ENCODE measurements at regions not wholly inside any gene's neighbourhood (a gene's known extent, or its start where the extent isn't known, plus 50 kb on each side); places are given as distances from the start of the nearest gene placed in this dataset.

DNA sequence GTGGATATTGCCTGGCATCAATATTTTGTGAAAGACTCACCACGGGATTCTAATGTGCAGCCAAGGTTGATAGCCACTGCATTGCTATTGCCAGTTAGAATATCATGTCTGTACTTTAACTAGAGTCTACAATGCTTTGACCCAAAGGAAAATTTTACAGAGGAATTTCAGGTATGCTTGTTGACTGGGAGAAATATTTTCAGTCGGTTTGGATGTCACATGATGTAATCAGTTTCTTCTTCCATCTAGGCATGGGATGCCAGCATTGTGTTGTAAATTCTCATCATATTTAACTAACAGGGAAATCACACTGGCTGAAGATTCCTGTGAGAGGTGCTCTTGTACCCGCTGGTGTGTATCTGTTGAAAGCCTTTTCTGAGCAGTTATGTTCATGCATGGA is 508.9 kb upstream of the ADAMTS9 start:
- TF ChIP-seq CTCF (IDR thresholded peaks at IDR 0.05): no peak

GRCh38 chr3:65195211-65196006 is 507.6 kb upstream of the ADAMTS9 start:
- H3K9me3 Mint-ChIP-seq (ENCODE audit: unreplicated experiment): no peaks in the 10 kb centered on the region
- H3K4me3 Mint-ChIP-seq (ENCODE audit: unreplicated experiment): no peak overlapping the region
- peaks cover 2% of the 10 kb centered on the region for H3K27me3 Mint-ChIP-seq (ENCODE audit: unreplicated experiment)
- H3K27ac Mint-ChIP-seq (ENCODE audit: unreplicated experiment): no peak overlapping the region
- no peak for DNase-seq (ENCODE audit: extremely low spot score, unreplicated experiment)
- H3K4me1 Mint-ChIP-seq (ENCODE audit: unreplicated experiment): no peaks in the 10 kb centered on the region
- no peak for TF ChIP-seq CTCF (IDR thresholded peaks at IDR 0.05)
- H3K36me3 Mint-ChIP-seq (ENCODE audit: unreplicated experiment): no peaks in the 10 kb centered on the region

More for the DNA sequence above, 508.9 kb upstream of the ADAMTS9 start:
- no peak for DNase-seq (ENCODE audit: extremely low spot score, unreplicated experiment)
- Mint-ChIP-seq H3K36me3 (ENCODE audit: unreplicated experiment) (no peaks in the 10 kb centered on the region), H3K27me3 (ENCODE audit: unreplicated experiment) (peaks cover 4% of the 10 kb centered on the region), H3K27ac (ENCODE audit: unreplicated experiment) (no peak overlapping the region), H3K4me1 (ENCODE audit: unreplicated experiment) (no peaks in the 10 kb centered on the region), H3K9me3 (ENCODE audit: unreplicated experiment) (no peaks in the 10 kb centered on the region), H3K4me3 (ENCODE audit: unreplicated experiment) (no peak overlapping the region)

GRCh38 chr3:65194744-65195143 is 506.9 kb upstream of the ADAMTS9 start:
- no peaks in the 10 kb centered on the region for H3K4me1 Mint-ChIP-seq (ENCODE audit: unreplicated experiment)
- H3K36me3 Mint-ChIP-seq (ENCODE audit: unreplicated experiment): no peaks in the 10 kb centered on the region
- DNase-seq (ENCODE audit: extremely low spot score, unreplicated experiment): no peak
- no peak overlapping the region for H3K4me3 Mint-ChIP-seq (ENCODE audit: unreplicated experiment)
- H3K9me3 Mint-ChIP-seq (ENCODE audit: unreplicated experiment): no peaks in the 10 kb centered on the region
- H3K27me3 Mint-ChIP-seq (ENCODE audit: unreplicated experiment): peaks cover 5% of the 10 kb centered on the region
- no peak overlapping the region for H3K27ac Mint-ChIP-seq (ENCODE audit: unreplicated experiment)
- TF ChIP-seq CTCF (IDR thresholded peaks at IDR 0.05): no peak

DNA sequence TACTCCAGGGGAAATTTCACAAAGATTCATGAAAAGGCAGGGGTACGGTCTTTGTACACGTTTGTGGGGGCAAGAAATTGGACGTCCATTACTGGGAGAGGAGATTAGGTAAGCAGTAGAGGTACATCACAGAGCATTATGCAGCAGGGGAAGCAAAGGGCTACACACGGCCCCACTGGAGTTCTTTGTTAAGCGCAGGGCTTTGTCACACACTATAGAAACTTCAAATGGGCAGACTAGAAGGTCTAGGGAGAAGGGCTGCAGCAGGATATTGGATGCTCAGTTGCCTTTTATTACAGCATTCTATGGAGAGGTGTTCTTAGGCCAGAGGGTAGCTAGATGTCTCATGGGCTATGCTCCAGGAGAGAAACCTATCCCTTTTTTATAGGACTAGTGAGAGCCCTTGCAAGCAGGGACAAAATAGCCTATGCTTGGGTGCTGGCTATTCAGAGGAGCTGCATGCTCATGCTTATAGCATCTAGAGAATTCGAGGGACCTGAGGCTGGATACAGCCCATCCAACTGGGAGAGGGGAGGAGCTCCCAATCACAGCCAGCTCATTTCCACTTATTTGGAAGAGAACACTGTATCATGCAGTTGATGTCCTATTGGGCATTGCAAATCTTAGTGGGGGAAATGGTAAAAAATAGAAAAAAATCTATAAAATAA is 506.4 kb upstream of the ADAMTS9 start:
- no peak overlapping the region for H3K27ac Mint-ChIP-seq (ENCODE audit: unreplicated experiment)

More for the DNA sequence above, 506.4 kb upstream of the ADAMTS9 start:
- DNase-seq (ENCODE audit: extremely low spot score, unreplicated experiment): no peak
- Mint-ChIP-seq H3K4me1 (ENCODE audit: unreplicated experiment) (no peaks in the 10 kb centered on the region), H3K9me3 (ENCODE audit: unreplicated experiment) (no peaks in the 10 kb centered on the region), H3K27me3 (ENCODE audit: unreplicated experiment) (peaks cover 5% of the 10 kb centered on the region), H3K36me3 (ENCODE audit: unreplicated experiment) (no peaks in the 10 kb centered on the region), H3K4me3 (ENCODE audit: unreplicated experiment) (no peak overlapping the region)
- TF ChIP-seq CTCF (IDR thresholded peaks at IDR 0.05): no peak

Measured in osteocyte (in vitro differentiated cells).